ENCODE measurements at regions not wholly inside any gene's neighbourhood (a gene's known extent, or its start where the extent isn't known, plus 50 kb on each side); places are given as distances from the start of the nearest gene placed in this dataset.

- Histone ChIP-seq H3K36me3 (no peaks in the 10 kb centered on the region), H3K27me3 (no peaks in the 10 kb centered on the region), H3K4me1 (ENCODE audit: insufficient read depth) (peaks cover 7% of the 10 kb centered on the region), H3K27ac (no peak overlapping the region), H3K9me3 (no peaks in the 10 kb centered on the region), H3K4me3 (no peak overlapping the region)
- WGBS, 3 donors, result 86 to 91% (median 90%) methylated on average over 7 of the region's 7 CpGs
- DNase-seq, result no peak
- TF ChIP-seq POLR2A (IDR thresholded peaks at IDR 0.05) (no peak), EP300 (IDR thresholded peaks at IDR 0.05) (no peak)
- TF ChIP-seq, protein P1, sequence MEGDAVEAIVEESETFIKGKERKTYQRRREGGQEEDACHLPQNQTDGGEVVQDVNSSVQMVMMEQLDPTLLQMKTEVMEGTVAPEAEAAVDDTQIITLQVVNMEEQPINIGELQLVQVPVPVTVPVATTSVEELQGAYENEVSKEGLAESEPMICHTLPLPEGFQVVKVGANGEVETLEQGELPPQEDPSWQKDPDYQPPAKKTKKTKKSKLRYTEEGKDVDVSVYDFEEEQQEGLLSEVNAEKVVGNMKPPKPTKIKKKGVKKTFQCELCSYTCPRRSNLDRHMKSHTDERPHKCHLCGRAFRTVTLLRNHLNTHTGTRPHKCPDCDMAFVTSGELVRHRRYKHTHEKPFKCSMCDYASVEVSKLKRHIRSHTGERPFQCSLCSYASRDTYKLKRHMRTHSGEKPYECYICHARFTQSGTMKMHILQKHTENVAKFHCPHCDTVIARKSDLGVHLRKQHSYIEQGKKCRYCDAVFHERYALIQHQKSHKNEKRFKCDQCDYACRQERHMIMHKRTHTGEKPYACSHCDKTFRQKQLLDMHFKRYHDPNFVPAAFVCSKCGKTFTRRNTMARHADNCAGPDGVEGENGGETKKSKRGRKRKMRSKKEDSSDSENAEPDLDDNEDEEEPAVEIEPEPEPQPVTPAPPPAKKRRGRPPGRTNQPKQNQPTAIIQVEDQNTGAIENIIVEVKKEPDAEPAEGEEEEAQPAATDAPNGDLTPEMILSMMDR (IDR thresholded peaks at IDR 0.05), result no peak
- intact Hi-C loops (cut with DNase I), result no loop called here
Observed at GRCh38 chr7:41446606-41447449, 256.1 kb downstream of the INHBA start.

GRCh38 chr7:41445946-41446345 lies 256.9 kb downstream of the INHBA start:
- Histone ChIP-seq H3K36me3 (no peaks in the 10 kb centered on the region), H3K4me3 (no peak overlapping the region), H3K9me3 (no peaks in the 10 kb centered on the region), H3K4me1 (ENCODE audit: insufficient read depth) (peaks cover 7% of the 10 kb centered on the region), H3K27me3 (no peaks in the 10 kb centered on the region), H3K27ac (no peak overlapping the region)
- no peak for DNase-seq
- no peak for TF ChIP-seq POLR2A (IDR thresholded peaks at IDR 0.05)
- intact Hi-C loops (cut with DNase I), result no loop called here
- 74 to 86% (median 85%) methylated on average over 3 of the region's 3 CpGs for WGBS, 3 donors

GRCh38 chr7:41445432-41445831 lies 257.5 kb downstream of the INHBA start:
- Histone ChIP-seq H3K9me3 (no peaks in the 10 kb centered on the region), H3K27me3 (no peaks in the 10 kb centered on the region), H3K4me3 (no peak overlapping the region), H3K4me1 (ENCODE audit: insufficient read depth) (peaks cover 7% of the 10 kb centered on the region), H3K27ac (no peak overlapping the region), H3K36me3 (no peaks in the 10 kb centered on the region)
- intact Hi-C loops (cut with DNase I), result no loop called here
- TF ChIP-seq EP300 (IDR thresholded peaks at IDR 0.05) (no peak), POLR2A (IDR thresholded peaks at IDR 0.05) (no peak)
- TF ChIP-seq, protein P1 (IDR thresholded peaks at IDR 0.05), result no peak
- no peak for DNase-seq
- WGBS, 3 donors, result 86 to 100% (median 97%) methylated on average over 1 of the region's 1 CpG

GRCh38 chr7:41439515-41439879 lies 263.4 kb downstream of the INHBA start:
- Histone ChIP-seq H3K27me3 (no peaks in the 10 kb centered on the region), H3K4me3 (no peak overlapping the region), H3K4me1 (ENCODE audit: insufficient read depth) (no peaks in the 10 kb centered on the region), H3K27ac (no peak overlapping the region), H3K36me3 (no peaks in the 10 kb centered on the region), H3K9me3 (no peaks in the 10 kb centered on the region)
- TF ChIP-seq, protein P1 (IDR thresholded peaks at IDR 0.05), result no peak
- TF ChIP-seq EP300 (IDR thresholded peaks at IDR 0.05), result no peak
- no peak for TF ChIP-seq POLR2A (IDR thresholded peaks at IDR 0.05)
- intact Hi-C loops (cut with DNase I), result no loop called here
- 67 to 68% (median 68%) methylated on average over 7 of the region's 7 CpGs for WGBS, 3 donors
- no peak for DNase-seq
